Parathyroid adenoma (tissue), 2 donors: ENCODE measurements at regions not wholly inside any gene's neighbourhood (a gene's known extent, or its start where the extent isn't known, plus 50 kb on each side); places are given as distances from the start of the nearest gene placed in this dataset.

Experiments
- H2AFZ ChIP-seq: fragments of 300-600 bp; sonication (generic); one replicate; pipeline ENCODE4 v1.7.0; 2017; ENCODE audit warnings: antibody characterized with exemption, mild to moderate bottlenecking
- H3K27ac ChIP-seq: fragments of 300-600 bp; sonication (generic); one replicate; pipeline ENCODE4 v1.7.0; 2017
- H3K27me3 ChIP-seq: fragments of 300-600 bp; sonication (generic); one replicate; pipeline ENCODE4 v1.7.0; 2017; ENCODE audit warnings: low read length; ENCODE audit not compliant: control insufficient read depth, insufficient read depth
- H3K36me3 ChIP-seq: fragments of 300-600 bp; sonication (generic); one replicate; pipeline ENCODE4 v1.7.0; 2017; ENCODE audit warnings: low read length; ENCODE audit not compliant: control insufficient read depth, insufficient read depth
- H3K4me1 ChIP-seq: fragments of 300-600 bp; sonication (generic); one replicate; pipeline ENCODE4 v1.7.0; 2017; ENCODE audit warnings: control low read depth
- H3K4me2 ChIP-seq: fragments of 300-600 bp; sonication (generic); one replicate; pipeline ENCODE4 v1.7.0; 2017; ENCODE audit warnings: low read length
- H3K4me3 ChIP-seq: fragments of 300-600 bp; sonication (generic); one replicate; pipeline ENCODE4 v1.7.0; 2017; ENCODE audit warnings: low read depth, low read length
- H3K79me2 ChIP-seq: fragments of 300-600 bp; sonication (generic); one replicate; pipeline ENCODE4 v1.7.0; 2017; ENCODE audit warnings: control low read depth
- H3K9ac ChIP-seq: fragments of 300-600 bp; sonication (generic); one replicate; pipeline ENCODE4 v1.7.0; 2017; ENCODE audit warnings: mild to moderate bottlenecking
- H3K9me3 ChIP-seq: fragments of 300-600 bp; sonication (generic); one replicate; pipeline ENCODE4 v1.7.0; 2017; ENCODE audit warnings: low read length; ENCODE audit not compliant: control insufficient read depth
- CTCF ChIP-seq: fragments of 300-600 bp; sonication (generic); IDR thresholded peaks from one replicate; pipeline ENCODE4 v1.7.0; 2017; ENCODE audit warnings: antibody characterized with exemption, mild to moderate bottlenecking
- donor health status: primary hyperparathyroidism.

DNA sequence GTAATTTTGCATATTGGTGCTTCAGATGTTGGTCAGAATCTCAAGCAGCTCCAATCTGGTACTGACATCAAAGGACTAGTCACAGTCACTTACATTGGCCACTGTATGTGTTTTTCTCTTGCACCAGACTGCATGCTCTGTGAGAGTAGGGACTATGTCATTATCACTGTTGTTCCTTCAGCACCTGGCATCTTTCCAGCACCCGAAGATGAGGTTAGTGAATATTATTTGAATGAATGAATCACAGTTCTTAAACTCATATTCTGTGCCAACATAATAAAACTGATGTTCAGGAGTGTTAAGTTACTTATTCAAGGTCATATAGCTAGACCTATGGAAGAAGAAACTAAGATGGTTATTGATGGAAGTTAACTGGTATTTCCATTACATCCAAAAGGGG lies 204.5 kb upstream of the TBX3 start:
- no peaks in the 10 kb centered on the region for H3K27me3 ChIP-seq

GRCh38 chr12:114885501-114885900 lies 201.5 kb upstream of the TBX3 start:
- no peak overlapping the region for H3K4me2 ChIP-seq

More for the DNA sequence above, 204.5 kb upstream of the TBX3 start:
- Histone ChIP-seq H3K4me1 (no peaks in the 10 kb centered on the region), H3K9ac (no peak overlapping the region), H3K4me3 (no peak overlapping the region), H3K36me3 (no peaks in the 10 kb centered on the region), H2AFZ (no peak overlapping the region), H3K4me2 (no peak overlapping the region), H3K27ac (no peak overlapping the region), H3K9me3 (no peaks in the 10 kb centered on the region), H3K79me2 (no peaks in the 10 kb centered on the region)
- TF ChIP-seq CTCF, result no peak

DNA sequence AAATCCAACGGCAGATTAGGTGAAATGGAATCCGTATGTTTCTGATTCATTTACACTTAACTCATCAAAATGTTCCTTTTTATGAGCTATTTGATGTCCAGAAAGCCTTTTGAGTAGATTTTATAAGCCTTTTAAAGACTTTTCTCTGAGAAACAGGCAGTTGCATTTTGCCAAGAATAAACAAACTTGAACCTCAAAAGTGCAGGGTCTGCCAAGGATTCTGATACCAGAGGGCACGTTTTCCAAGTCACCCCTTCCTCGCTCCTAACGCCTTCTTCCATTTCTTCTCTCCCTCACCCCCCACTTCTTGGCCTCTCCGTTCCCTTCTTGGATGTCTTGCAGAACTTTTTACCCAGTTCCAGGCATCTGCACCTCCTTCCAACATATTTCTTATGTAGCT lies 200.6 kb upstream of the TBX3 start:
- Histone ChIP-seq H3K79me2 (no peaks in the 10 kb centered on the region), H3K9me3 (no peaks in the 10 kb centered on the region), H2AFZ (no peak overlapping the region), H3K27ac (no peak overlapping the region), H3K36me3 (no peaks in the 10 kb centered on the region), H3K4me2 (no peak overlapping the region), H3K4me1 (no peaks in the 10 kb centered on the region), H3K9ac (no peak overlapping the region), H3K4me3 (no peak overlapping the region), H3K27me3 (no peaks in the 10 kb centered on the region)
- TF ChIP-seq CTCF, result no peak

More at GRCh38 chr12:114885501-114885900, 201.5 kb upstream of the TBX3 start:
- Histone ChIP-seq H3K27me3 (no peaks in the 10 kb centered on the region), H2AFZ (no peak overlapping the region), H3K4me3 (no peak overlapping the region), H3K36me3 (no peaks in the 10 kb centered on the region), H3K79me2 (no peaks in the 10 kb centered on the region), H3K9ac (no peak overlapping the region), H3K4me1 (no peaks in the 10 kb centered on the region), H3K27ac (no peak overlapping the region), H3K9me3 (no peaks in the 10 kb centered on the region)
- no peak for TF ChIP-seq CTCF

GRCh38 chr12:114882083-114882482 lies 198.1 kb upstream of the TBX3 start:
- no peak overlapping the region for H3K27ac ChIP-seq
- no peak overlapping the region for H3K4me3 ChIP-seq
- no peaks in the 10 kb centered on the region for H3K4me1 ChIP-seq
- H3K79me2 ChIP-seq, result no peaks in the 10 kb centered on the region
- H3K9me3 ChIP-seq, result no peaks in the 10 kb centered on the region
- H3K4me2 ChIP-seq, result no peak overlapping the region
- H2AFZ ChIP-seq, result no peak overlapping the region
- H3K36me3 ChIP-seq, result no peaks in the 10 kb centered on the region
- TF ChIP-seq CTCF, result no peak
- no peak overlapping the region for H3K9ac ChIP-seq
- H3K27me3 ChIP-seq, result no peaks in the 10 kb centered on the region

- H3K36me3 ChIP-seq, result no peaks in the 10 kb centered on the region
- H3K27ac ChIP-seq, result no peak overlapping the region
- no peaks in the 10 kb centered on the region for H3K9me3 ChIP-seq
- H3K4me3 ChIP-seq, result no peak overlapping the region
- H2AFZ ChIP-seq, result no peak overlapping the region
- H3K4me1 ChIP-seq, result no peaks in the 10 kb centered on the region
- TF ChIP-seq CTCF, result no peak
- H3K4me2 ChIP-seq, result no peak overlapping the region
- H3K27me3 ChIP-seq, result no peaks in the 10 kb centered on the region
- H3K9ac ChIP-seq, result no peak overlapping the region
- no peaks in the 10 kb centered on the region for H3K79me2 ChIP-seq
These were observed 195.4 kb upstream of the TBX3 start for GRCh38 chr12:114879354-114879753.
